Stimulated activated CD8-positive, alpha-beta memory T cell treated with anti-CD3 and anti-CD28 coated beads, Interleukin-4, amount 100 ng/mL, for 4 hours (primary cell): ENCODE measurements at regions not wholly inside any gene's neighbourhood (a gene's known extent, or its start where the extent isn't known, plus 50 kb on each side); places are given as distances from the start of the nearest gene placed in this dataset.
"Not testable (repeated sequence)": the region's sequence is repeated elsewhere in the genome, so short reads cannot be mapped to it uniquely, and the experiment has no call there.

Source experiments
- DNase-seq, 2 donors: peaks; one replicate each; pipeline ENCODE4 v3.0.0-alpha.2; 2020; ENCODE audit warnings: low read depth in 2 of 2, low spot score in 1 of 2

GRCh38 chr10:65555192-65555591, 1370.6 kb upstream of the LRRTM3 start:
- DNase-seq, result no peak

- no peak for DNase-seq
Observed at GRCh38 chr10:65556006-65556405, 1369.8 kb upstream of the LRRTM3 start.

- DNase-seq, result no peak
Observed at GRCh38 chr10:65559369-65559768, 1366.5 kb upstream of the LRRTM3 start.

- no peak for DNase-seq
Observed at GRCh38 chr10:65565246-65565645, 1360.6 kb upstream of the LRRTM3 start.

- no peak for DNase-seq
Observed at GRCh38 chr10:65566906-65567305, 1358.9 kb upstream of the LRRTM3 start.

GRCh38 chr10:65570143-65571010, 1355.5 kb upstream of the LRRTM3 start:
- DNase-seq, result no peak

GRCh38 chr10:65571011-65571570, 1354.7 kb upstream of the LRRTM3 start:
- no peak for DNase-seq

- no peak for DNase-seq
Observed at GRCh38 chr10:65581426-65582026, 1344.3 kb upstream of the LRRTM3 start.

- no peak for DNase-seq
Observed at GRCh38 chr10:65602182-65602865, 1323.5 kb upstream of the LRRTM3 start.

- DNase-seq, result no peak
Observed at GRCh38 chr10:65611592-65611991, 1314.2 kb upstream of the LRRTM3 start.

- no peak for DNase-seq
Observed at GRCh38 chr10:65614956-65615565, 1310.8 kb upstream of the LRRTM3 start.

- no peak for DNase-seq
Observed at GRCh38 chr10:65618126-65618525, 1307.7 kb upstream of the LRRTM3 start.

GRCh38 chr10:65620404-65621048, 1305.3 kb upstream of the LRRTM3 start:
- no peak for DNase-seq

- DNase-seq, result no peak
Observed at GRCh38 chr10:65622608-65623007, 1303.2 kb upstream of the LRRTM3 start.

- no peak for DNase-seq
Observed at GRCh38 chr10:65628493-65629139, 1297.2 kb upstream of the LRRTM3 start.

GRCh38 chr10:65660006-65660405, 1265.8 kb upstream of the LRRTM3 start:
- DNase-seq, result no peak

- DNase-seq, result no peak
Observed at GRCh38 chr10:65670087-65670486, 1255.7 kb upstream of the LRRTM3 start.

- DNase-seq, result not testable (repeated sequence)
Observed at GRCh38 chr10:65670596-65670995, 1255.2 kb upstream of the LRRTM3 start.

GRCh38 chr10:65675236-65675635, 1250.6 kb upstream of the LRRTM3 start:
- no peak for DNase-seq

- DNase-seq, result no peak
Observed at GRCh38 chr10:65684896-65685295, 1240.9 kb upstream of the LRRTM3 start.
